Limb (tissue), 2 donors: ENCODE measurements at regions not wholly inside any gene's neighbourhood (a gene's known extent, or its start where the extent isn't known, plus 50 kb on each side); places are given as distances from the start of the nearest gene placed in this dataset.
"Not testable (repeated sequence)": the region's sequence is repeated elsewhere in the genome, so short reads cannot be mapped to it uniquely, and the experiment has no call there.

Experiments used
- DNase-seq, 2 donors: peaks; one replicate each; pipeline ENCODE4 v3.0.0-alpha.2; 2016; ENCODE audit errors: extremely low spot score in 2 of 2

- DNase-seq: peak in 1 of 2 donors; percentile 19
These were observed 167.4 kb downstream of the BRD1 start for GRCh38 chr22:49660321-49660720.

- peak in 1 of 2 donors; percentile 17 for DNase-seq
These were observed 167.8 kb downstream of the BRD1 start for GRCh38 chr22:49659924-49660315.

- peak in 1 of 2 donors; percentile 31 for DNase-seq
These were observed 168.3 kb downstream of the BRD1 start for GRCh38 chr22:49659281-49659923.

- DNase-seq: peak in 1 of 2 donors; percentile 36
These were observed 168.8 kb downstream of the BRD1 start for GRCh38 chr22:49658902-49659280.

GRCh38 chr22:49657974-49658590 lies 169.6 kb downstream of the BRD1 start:
- DNase-seq: peak in 1 of 2 donors; percentile 21

- DNase-seq: peak in 1 of 2 donors; percentile 27
These were observed 170.2 kb downstream of the BRD1 start for GRCh38 chr22:49657275-49657973.

- not testable (repeated sequence) for DNase-seq
These were observed 170.8 kb downstream of the BRD1 start for GRCh38 chr22:49656883-49657274.

GRCh38 chr22:49656291-49656851 lies 171.3 kb downstream of the BRD1 start:
- peak in 1 of 2 donors; percentile 24 for DNase-seq

- no peak for DNase-seq
These were observed 172.4 kb downstream of the BRD1 start for GRCh38 chr22:49655168-49655812.

GRCh38 chr22:49650336-49651241 lies 177.1 kb downstream of the BRD1 start:
- DNase-seq: no peak

- DNase-seq: no peak
These were observed 178.3 kb downstream of the BRD1 start for GRCh38 chr22:49649166-49650068.

- DNase-seq: no peak
These were observed 179.6 kb downstream of the BRD1 start for GRCh38 chr22:49648053-49648452.

GRCh38 chr22:49647627-49648026 lies 180.0 kb downstream of the BRD1 start:
- no peak for DNase-seq

- DNase-seq: no peak
These were observed 180.8 kb downstream of the BRD1 start for GRCh38 chr22:49646876-49647275.

GRCh38 chr22:49645791-49646550 lies 181.7 kb downstream of the BRD1 start:
- DNase-seq: no peak

GRCh38 chr22:49645257-49645656 lies 182.4 kb downstream of the BRD1 start:
- DNase-seq: no peak

- DNase-seq: no peak
These were observed 183.7 kb downstream of the BRD1 start for GRCh38 chr22:49643998-49644397.

- no peak for DNase-seq
These were observed 184.2 kb downstream of the BRD1 start for GRCh38 chr22:49643466-49643865.

GRCh38 chr22:49642741-49643140 lies 184.9 kb downstream of the BRD1 start:
- DNase-seq: no peak
